Gastroesophageal sphincter (tissue), 4 donors: ENCODE measurements at regions not wholly inside any gene's neighbourhood (a gene's known extent, or its start where the extent isn't known, plus 50 kb on each side); places are given as distances from the start of the nearest gene placed in this dataset.
A peak's percentile ranks its signal among the peaks of the same experiment; 100 is the strongest.

Source experiments
- ATAC-seq: fragments of 150-250 bp; one replicate; pipeline ENCODE4 v1.9.1; 2016; ENCODE audit warnings: mild to moderate bottlenecking, moderate library complexity
- H3K27ac ChIP-seq, 4 donors: fragments of 200-600 bp; sonication (generic) in 3 of 4; 1 replicate in 3 of 4; 2 replicates in 1 of 4; pipeline ENCODE4 v1.5.1; 2016 to 2019
- H3K27me3 ChIP-seq: fragments of 200-600 bp; sonication (generic); one replicate; pipeline ENCODE4 v1.5.1; 2019
- H3K36me3 ChIP-seq, 2 donors: fragments of 200-600 bp; sonication (generic); one replicate each; pipeline ENCODE4 v1.5.1; 2019; ENCODE audit warnings: control low read depth in 1 of 2
- H3K4me1 ChIP-seq, 3 donors: fragments of 200-600 bp; sonication (generic); 1 replicate in 2 of 3; 2 replicates in 1 of 3; pipeline ENCODE4 v1.5.1; 2016 to 2019; ENCODE audit warnings: control low read depth in 2 of 3
- H3K4me3 ChIP-seq, 2 donors: fragments of 200-600 bp; sonication (generic); one replicate each; pipeline ENCODE4 v1.5.1; 2019; ENCODE audit warnings: mild to moderate bottlenecking in 1 of 2, moderate library complexity in 1 of 2
- H3K9me3 ChIP-seq, 3 donors: fragments of 200-600 bp; sonication (generic); one replicate each; pipeline ENCODE4 v1.5.1; 2017 to 2019; ENCODE audit warnings: control low read depth in 2 of 3
- EP300 ChIP-seq: sonication (generic); formaldehyde crosslinking; IDR thresholded peaks from one replicate; pipeline ENCODE4 v1.6.1; 2017; ENCODE audit warnings: antibody characterized with exemption, mild to moderate bottlenecking
- POLR2A ChIP-seq, 2 donors: fragments of 450-650 bp; IDR thresholded peaks; one replicate each; pipeline ENCODE4 v1.6.1; 2017; ENCODE audit warnings: antibody characterized with exemption in 2 of 2, mild to moderate bottlenecking in 2 of 2, moderate library complexity in 1 of 2
- POLR2AphosphoS5 ChIP-seq: sonication (generic); formaldehyde crosslinking; IDR thresholded peaks from one replicate; pipeline ENCODE4 v1.6.1; 2017; ENCODE audit warnings: antibody characterized with exemption
- WGBS, 2 donors: methylation state at CpG; one replicate each; pipeline ENCODE4 v1.1.5; 2018; ENCODE audit warnings: low coverage in 1 of 2; 5-methylcytosine and 5-hydroxymethylcytosine counted together
- TF ChIP-seq, protein P1 (sequence below), 4 experiments: fragments of 200-600 bp in 2 of 4; fragments of 450-650 bp in 2 of 4; sonication (generic) in 1 of 4; IDR thresholded peaks; one replicate each; pipeline ENCODE4 v1.5.1; 2017 to 2019; ENCODE audit warnings: antibody characterized with exemption in 4 of 4, mild to moderate bottlenecking in 2 of 4, moderate library complexity in 2 of 4

DNA sequence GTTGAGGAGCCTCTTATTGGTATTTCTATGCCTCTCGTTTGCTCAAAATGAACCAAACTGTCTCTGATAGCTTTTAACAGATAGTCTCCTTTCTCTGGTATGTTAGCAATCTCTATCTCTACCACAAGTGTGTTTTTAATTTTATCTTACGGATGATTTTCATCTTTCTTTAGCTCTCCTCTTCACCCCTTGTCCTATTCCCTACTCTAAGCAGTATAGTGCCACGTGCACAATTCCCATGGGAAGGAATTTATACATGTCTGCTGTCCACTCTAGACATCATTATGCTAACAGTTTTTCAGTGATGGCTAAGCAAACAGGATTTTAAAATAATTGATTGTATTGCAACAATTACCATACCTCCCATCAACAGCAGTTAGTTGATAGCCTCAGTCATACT lies 177.3 kb downstream of the CYB561 start:
- H3K4me1 ChIP-seq: peaks cover 0 to 9% (median 3%) of the 10 kb centered on the region in 3 donors
- no peak overlapping the region for H3K27ac ChIP-seq
- no peaks in the 10 kb centered on the region for H3K27me3 ChIP-seq
- no peak overlapping the region for H3K4me3 ChIP-seq
- 89 to 100% methylated on average over 3 of the region's 3 CpGs for WGBS, 2 donors
- TF ChIP-seq POLR2AphosphoS5 (no peak), POLR2A (IDR thresholded peaks at IDR 0.05) (no peak), EP300 (no peak)
- TF ChIP-seq, protein P1, sequence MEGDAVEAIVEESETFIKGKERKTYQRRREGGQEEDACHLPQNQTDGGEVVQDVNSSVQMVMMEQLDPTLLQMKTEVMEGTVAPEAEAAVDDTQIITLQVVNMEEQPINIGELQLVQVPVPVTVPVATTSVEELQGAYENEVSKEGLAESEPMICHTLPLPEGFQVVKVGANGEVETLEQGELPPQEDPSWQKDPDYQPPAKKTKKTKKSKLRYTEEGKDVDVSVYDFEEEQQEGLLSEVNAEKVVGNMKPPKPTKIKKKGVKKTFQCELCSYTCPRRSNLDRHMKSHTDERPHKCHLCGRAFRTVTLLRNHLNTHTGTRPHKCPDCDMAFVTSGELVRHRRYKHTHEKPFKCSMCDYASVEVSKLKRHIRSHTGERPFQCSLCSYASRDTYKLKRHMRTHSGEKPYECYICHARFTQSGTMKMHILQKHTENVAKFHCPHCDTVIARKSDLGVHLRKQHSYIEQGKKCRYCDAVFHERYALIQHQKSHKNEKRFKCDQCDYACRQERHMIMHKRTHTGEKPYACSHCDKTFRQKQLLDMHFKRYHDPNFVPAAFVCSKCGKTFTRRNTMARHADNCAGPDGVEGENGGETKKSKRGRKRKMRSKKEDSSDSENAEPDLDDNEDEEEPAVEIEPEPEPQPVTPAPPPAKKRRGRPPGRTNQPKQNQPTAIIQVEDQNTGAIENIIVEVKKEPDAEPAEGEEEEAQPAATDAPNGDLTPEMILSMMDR (IDR thresholded peaks at IDR 0.05): no peak
- ATAC-seq: no peak
- H3K9me3 ChIP-seq: no peaks in the 10 kb centered on the region
- peaks cover 0 to 14% of the 10 kb centered on the region in 2 donors for H3K36me3 ChIP-seq

DNA sequence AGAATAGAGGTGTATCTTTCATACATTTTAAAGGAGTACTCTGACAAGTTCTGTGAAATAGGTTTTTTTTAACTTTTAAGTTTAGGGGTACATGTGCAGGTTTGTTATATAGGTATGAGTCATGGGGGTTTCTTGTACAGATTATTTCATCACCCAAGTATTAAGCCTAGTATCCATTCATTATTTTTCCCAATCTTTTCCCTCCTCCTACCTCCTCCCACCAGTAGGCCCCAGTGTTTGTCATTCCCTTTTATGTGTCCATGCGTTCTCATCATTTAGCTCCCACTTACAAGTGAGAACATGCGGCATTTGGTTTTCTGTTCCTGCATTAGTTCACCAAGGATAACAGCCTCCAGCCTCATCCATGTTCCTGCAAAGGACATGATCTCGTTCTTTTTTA lies 175.5 kb downstream of the CYB561 start:
- WGBS, 2 donors: 88 to 97% methylated on average over 3 of the region's 3 CpGs
- no peak overlapping the region for H3K27ac ChIP-seq
- no peak for ATAC-seq
- H3K27me3 ChIP-seq: no peaks in the 10 kb centered on the region
- no peak overlapping the region for H3K4me3 ChIP-seq
- H3K9me3 ChIP-seq: no peaks in the 10 kb centered on the region
- H3K4me1 ChIP-seq: peaks cover 3 to 24% (median 3%) of the 10 kb centered on the region in 3 donors
- TF ChIP-seq POLR2AphosphoS5 (no peak), POLR2A (IDR thresholded peaks at IDR 0.05) (no peak), EP300 (no peak)
- TF ChIP-seq, protein P1 (IDR thresholded peaks at IDR 0.05): no peak
- peaks cover 0 to 14% of the 10 kb centered on the region in 2 donors for H3K36me3 ChIP-seq

DNA sequence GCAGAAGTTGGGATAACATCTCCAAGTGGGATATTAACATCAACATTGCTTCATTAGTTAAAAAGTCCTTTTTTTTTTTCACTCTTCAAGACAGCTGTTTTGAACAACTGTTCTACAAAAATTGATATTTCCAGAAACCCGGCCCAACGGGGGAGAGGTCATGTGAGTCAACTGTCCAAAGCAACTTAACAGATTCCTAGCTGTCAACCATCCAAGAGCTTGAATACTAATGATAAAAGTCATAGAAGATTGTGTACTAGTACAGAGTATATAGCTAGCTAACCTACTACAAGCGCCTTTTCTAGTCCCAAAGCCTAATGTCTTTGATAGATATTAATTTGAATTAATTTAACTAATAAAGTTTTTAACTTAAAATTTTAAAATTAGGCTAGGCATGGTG lies 172.0 kb downstream of the CYB561 start:
- ATAC-seq: no peak
- 51 to 53% methylated on average over 3 of the region's 3 CpGs for WGBS, 2 donors

DNA sequence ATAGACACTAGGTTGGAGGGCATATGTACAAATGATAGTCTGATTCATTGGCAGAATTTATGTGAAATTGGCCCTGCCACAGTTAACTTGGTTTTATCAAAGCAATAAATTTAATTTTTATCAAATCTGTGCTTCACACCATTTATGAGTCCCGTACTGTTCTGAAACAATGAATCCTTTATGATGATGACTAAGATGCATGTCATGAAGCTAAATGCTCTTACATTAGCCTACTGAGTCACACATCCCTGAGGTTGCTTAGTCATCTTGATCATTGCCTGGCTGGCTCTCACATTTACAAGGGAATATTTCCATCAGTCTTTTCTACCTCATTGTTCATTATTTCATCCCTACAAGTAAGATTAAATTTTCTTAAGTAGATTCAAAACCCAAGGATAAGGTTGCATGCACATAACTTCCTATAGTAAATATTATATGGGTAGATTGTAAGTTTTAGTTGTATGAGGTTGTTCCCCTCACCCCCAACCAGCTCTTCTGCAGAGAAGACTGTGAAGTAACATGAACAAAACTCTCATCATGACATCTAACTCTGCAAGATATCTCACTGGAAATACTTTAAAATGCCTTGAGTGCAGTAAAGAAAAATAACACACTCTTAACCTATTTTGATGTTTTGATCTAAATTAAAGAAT lies 170.7 kb downstream of the CYB561 start:
- Histone ChIP-seq H3K4me3 (no peak overlapping the region), H3K27me3 (no peaks in the 10 kb centered on the region), H3K36me3 (no peaks in the 10 kb centered on the region), H3K9me3 (no peaks in the 10 kb centered on the region), H3K4me1 (peaks cover 3 to 62% (median 7%) of the 10 kb centered on the region in 3 donors), H3K27ac (no peak overlapping the region)
- ATAC-seq: peak; percentile 66
- TF ChIP-seq POLR2A (IDR thresholded peaks at IDR 0.05) (no peak), EP300 (no peak), POLR2AphosphoS5 (peak; percentile 42)
- TF ChIP-seq, protein P1 (IDR thresholded peaks at IDR 0.05): no peak
- 17 to 27% methylated on average over 1 of the region's 1 CpG for WGBS, 2 donors

More for the DNA sequence above, 172.0 kb downstream of the CYB561 start:
- H3K4me1 ChIP-seq: peaks cover 3 to 49% (median 7%) of the 10 kb centered on the region in 3 donors
- no peak overlapping the region for H3K4me3 ChIP-seq
- H3K36me3 ChIP-seq: no peaks in the 10 kb centered on the region
- no peaks in the 10 kb centered on the region for H3K27me3 ChIP-seq
- TF ChIP-seq EP300: no peak
- TF ChIP-seq POLR2AphosphoS5: peak; percentile 19
- no peaks in the 10 kb centered on the region for H3K9me3 ChIP-seq
- peak overlapping the region in 1 of 4 donors; percentile 19 for H3K27ac ChIP-seq

DNA sequence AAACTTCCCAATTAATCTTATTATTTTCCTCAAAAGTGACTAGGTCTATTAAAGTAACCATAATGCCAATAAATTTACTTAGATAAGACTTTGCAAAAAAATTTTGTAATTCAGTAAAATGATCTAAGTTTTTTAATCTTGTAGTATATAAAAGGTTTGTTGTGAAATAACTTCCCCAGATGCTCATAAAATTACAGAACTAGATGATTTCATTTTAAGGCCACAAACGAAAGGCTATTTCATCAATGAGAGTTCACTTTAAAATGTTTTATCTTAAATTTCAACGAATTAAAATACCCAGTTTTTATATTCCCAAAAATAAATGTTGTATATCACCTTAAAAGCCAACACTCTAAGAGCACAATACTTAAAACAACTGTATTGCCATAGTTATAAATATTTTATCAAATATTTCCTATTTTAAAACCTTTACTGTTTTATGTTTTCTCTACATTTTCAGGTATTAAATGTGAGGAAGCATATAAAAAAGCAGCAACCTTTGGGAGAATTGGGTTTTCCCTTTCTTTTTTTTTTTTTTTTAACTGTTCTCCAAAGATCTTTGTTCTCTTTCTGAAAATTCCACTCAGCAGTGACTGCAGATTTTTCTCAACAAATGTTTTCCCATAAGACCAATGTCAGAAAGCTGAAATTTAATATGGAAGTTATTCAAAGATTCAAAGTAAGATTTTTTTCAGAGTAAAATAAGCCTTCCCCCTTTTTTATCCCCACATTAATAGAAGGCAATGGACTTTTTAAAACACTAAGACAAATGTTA lies 169.9 kb downstream of the CYB561 start:
- Histone ChIP-seq H3K27me3 (no peaks in the 10 kb centered on the region), H3K36me3 (no peaks in the 10 kb centered on the region), H3K9me3 (no peaks in the 10 kb centered on the region), H3K27ac (no peak overlapping the region), H3K4me3 (no peak overlapping the region), H3K4me1 (peaks cover 3 to 69% (median 7%) of the 10 kb centered on the region in 3 donors)
- TF ChIP-seq POLR2AphosphoS5 (no peak), POLR2A (IDR thresholded peaks at IDR 0.05) (no peak), EP300 (no peak)
- TF ChIP-seq, protein P1 (IDR thresholded peaks at IDR 0.05): no peak
- no peak for ATAC-seq
- 64 to 70% methylated on average over 2 of the region's 2 CpGs for WGBS, 2 donors
